NCI-H2227 (cell line): ENCODE measurements at regions not wholly inside any gene's neighbourhood (a gene's known extent, or its start where the extent isn't known, plus 50 kb on each side); places are given as distances from the start of the nearest gene placed in this dataset.

Experiments
- DNase-seq: peaks from one replicate; lab custom pipeline; 2025; ENCODE audit not compliant: unreplicated experiment; lab: John Stamatoyannopoulos, UW

GRCh38 chr13:73599232-73600128, 534.7 kb downstream of the KLF12 start:
- DNase-seq = no peak

- no peak for DNase-seq
Measured at GRCh38 chr13:73598020-73598712, 536.0 kb downstream of the KLF12 start.

- no peak for DNase-seq
Measured at GRCh38 chr13:73596382-73596781, 537.6 kb downstream of the KLF5 start.

- no peak for DNase-seq
Measured at GRCh38 chr13:73593199-73593765, 534.5 kb downstream of the KLF5 start.

- DNase-seq = no peak
Measured at GRCh38 chr13:73591861-73592260, 533.1 kb downstream of the KLF5 start.

- no peak for DNase-seq
Measured at GRCh38 chr13:73590795-73591194, 532.0 kb downstream of the KLF5 start.

GRCh38 chr13:73585236-73585635, 526.4 kb downstream of the KLF5 start:
- no peak for DNase-seq

- no peak for DNase-seq
Measured at GRCh38 chr13:73583331-73583730, 524.5 kb downstream of the KLF5 start.

- no peak for DNase-seq
Measured at GRCh38 chr13:73580513-73581267, 521.9 kb downstream of the KLF5 start.

GRCh38 chr13:73579574-73580274, 520.9 kb downstream of the KLF5 start:
- DNase-seq = no peak

GRCh38 chr13:73578251-73578875, 519.6 kb downstream of the KLF5 start:
- no peak for DNase-seq

- DNase-seq = no peak
Measured at GRCh38 chr13:73576291-73576690, 517.5 kb downstream of the KLF5 start.

- no peak for DNase-seq
Measured at GRCh38 chr13:73572824-73573223, 514.0 kb downstream of the KLF5 start.

GRCh38 chr13:73571376-73571775, 512.6 kb downstream of the KLF5 start:
- DNase-seq = no peak

- DNase-seq = no peak
Measured at GRCh38 chr13:73556902-73557301, 498.1 kb downstream of the KLF5 start.

- DNase-seq = no peak
Measured at GRCh38 chr13:73556128-73556527, 497.3 kb downstream of the KLF5 start.

- no peak for DNase-seq
Measured at GRCh38 chr13:73551736-73552135, 492.9 kb downstream of the KLF5 start.

- DNase-seq = no peak
Measured at GRCh38 chr13:73549717-73550116, 490.9 kb downstream of the KLF5 start.

- no peak for DNase-seq
Measured at GRCh38 chr13:73548449-73548848, 489.6 kb downstream of the KLF5 start.

GRCh38 chr13:73547239-73547638, 488.4 kb downstream of the KLF5 start:
- DNase-seq = no peak
